Eye (tissue), 1 donor: ENCODE measurements at regions not wholly inside any gene's neighbourhood (a gene's known extent, or its start where the extent isn't known, plus 50 kb on each side); places are given as distances from the start of the nearest gene placed in this dataset.
A peak's percentile ranks its signal among the peaks of the same experiment; 100 is the strongest.
"Not testable (repeated sequence)": the region's sequence is repeated elsewhere in the genome, so short reads cannot be mapped to it uniquely, and the experiment has no call there.

ENCODE experiments used
- DNase-seq: peaks from one replicate; pipeline ENCODE4 v3.0.0-alpha.2; 2015

- not testable (repeated sequence) for DNase-seq
These were observed 66.2 kb upstream of the PAPPA2 start for GRCh38 chr1:176396604-176397395.

GRCh38 chr1:176391621-176392020 lies 71.4 kb upstream of the PAPPA2 start:
- DNase-seq = no peak

- no peak for DNase-seq
These were observed 78.1 kb upstream of the PAPPA2 start for GRCh38 chr1:176384841-176385240.

GRCh38 chr1:176382163-176382562 lies 80.8 kb upstream of the PAPPA2 start:
- no peak for DNase-seq

GRCh38 chr1:176379626-176380339 lies 83.2 kb upstream of the PAPPA2 start:
- no peak for DNase-seq

- DNase-seq = peak; percentile 92
These were observed 87.9 kb upstream of the PAPPA2 start for GRCh38 chr1:176374967-176375569.

- peak; percentile 8 for DNase-seq
These were observed 98.6 kb upstream of the PAPPA2 start for GRCh38 chr1:176364236-176364905.

GRCh38 chr1:176349135-176349715 lies 113.8 kb upstream of the PAPPA2 start:
- not testable (repeated sequence) for DNase-seq

- no peak for DNase-seq
These were observed 121.3 kb upstream of the PAPPA2 start for GRCh38 chr1:176341656-176342055.

- DNase-seq = peak; percentile 5
These were observed 124.1 kb upstream of the PAPPA2 start for GRCh38 chr1:176338877-176339276.

- no peak for DNase-seq
These were observed 123.7 kb upstream of the COP1 start for GRCh38 chr1:176330782-176331181.

- no peak for DNase-seq
These were observed 118.6 kb upstream of the COP1 start for GRCh38 chr1:176325664-176326063.

- DNase-seq = no peak
These were observed 116.4 kb upstream of the COP1 start for GRCh38 chr1:176323472-176323871.

- DNase-seq = no peak
These were observed 108.6 kb upstream of the COP1 start for GRCh38 chr1:176315519-176316220.

GRCh38 chr1:176296602-176297001 lies 89.5 kb upstream of the COP1 start:
- DNase-seq = not testable (repeated sequence)

- no peak for DNase-seq
These were observed 78.9 kb upstream of the COP1 start for GRCh38 chr1:176285996-176286395.

GRCh38 chr1:176271572-176271971 lies 64.5 kb upstream of the COP1 start:
- DNase-seq = no peak
